Ectodermal cell (in vitro differentiated cells): ENCODE measurements at regions not wholly inside any gene's neighbourhood (a gene's known extent, or its start where the extent isn't known, plus 50 kb on each side); places are given as distances from the start of the nearest gene placed in this dataset.

Experiments used
- H3K27ac ChIP-seq: 2 replicates; pipeline ENCODE4 v1.7.0; 2013; ENCODE audit warnings: mild to moderate bottlenecking, low read depth, low read length; ENCODE audit not compliant: insufficient read depth, poor library complexity, severe bottlenecking
- H3K27me3 ChIP-seq: 2 replicates; pipeline ENCODE4 v1.7.0; 2013; ENCODE audit warnings: mild to moderate bottlenecking, low read length; ENCODE audit not compliant: insufficient read depth, control insufficient read depth, poor library complexity, severe bottlenecking
- H3K36me3 ChIP-seq: one replicate; pipeline ENCODE4 v1.7.0; 2013; ENCODE audit warnings: low read length; ENCODE audit not compliant: control insufficient read depth, insufficient read depth
- H3K4me1 ChIP-seq: one replicate; pipeline ENCODE4 v1.7.0; 2013; ENCODE audit warnings: low read length; ENCODE audit not compliant: control insufficient read depth, insufficient read depth
- H3K4me3 ChIP-seq: 2 replicates; pipeline ENCODE4 v1.7.0; 2013; ENCODE audit warnings: low read depth, low read length, control low read depth; ENCODE audit not compliant: insufficient read depth
- H3K9me3 ChIP-seq: 2 replicates; pipeline ENCODE4 v1.7.0; 2013; ENCODE audit warnings: mild to moderate bottlenecking, low read length, moderate library complexity; ENCODE audit not compliant: control insufficient read depth
- WGBS, 2 experiments: methylation state at CpG; one replicate each; pipeline ENCODE4 v1.1.7; 2013; ENCODE audit warnings: missing lambda C conversion rate in 2 of 2; 5-methylcytosine and 5-hydroxymethylcytosine counted together

DNA sequence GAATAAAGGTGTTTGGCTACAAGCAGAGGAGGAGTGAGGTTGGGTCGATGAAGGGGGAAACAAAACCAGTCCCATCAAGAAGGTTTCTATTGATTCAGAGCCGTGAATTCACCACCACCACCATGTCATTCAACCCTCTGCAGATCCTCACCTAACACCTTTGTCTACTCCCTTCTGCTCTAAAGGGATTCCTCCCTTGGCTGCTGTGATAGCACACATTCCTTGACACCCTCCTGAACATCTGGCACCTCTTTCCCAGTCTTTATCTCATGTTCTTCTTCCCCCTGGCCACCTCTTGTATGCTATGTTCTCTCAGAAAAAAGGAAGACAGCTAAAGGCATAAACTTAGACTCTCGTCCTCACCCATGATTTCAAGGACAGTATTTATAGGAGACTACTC is 318.0 kb downstream of the GPAM start:
- 84 to 87% methylated on average over 3 of the region's 3 CpGs for WGBS, 2 experiments
- H3K9me3 ChIP-seq, result no peaks in the 10 kb centered on the region
- no peaks in the 10 kb centered on the region for H3K4me1 ChIP-seq

DNA sequence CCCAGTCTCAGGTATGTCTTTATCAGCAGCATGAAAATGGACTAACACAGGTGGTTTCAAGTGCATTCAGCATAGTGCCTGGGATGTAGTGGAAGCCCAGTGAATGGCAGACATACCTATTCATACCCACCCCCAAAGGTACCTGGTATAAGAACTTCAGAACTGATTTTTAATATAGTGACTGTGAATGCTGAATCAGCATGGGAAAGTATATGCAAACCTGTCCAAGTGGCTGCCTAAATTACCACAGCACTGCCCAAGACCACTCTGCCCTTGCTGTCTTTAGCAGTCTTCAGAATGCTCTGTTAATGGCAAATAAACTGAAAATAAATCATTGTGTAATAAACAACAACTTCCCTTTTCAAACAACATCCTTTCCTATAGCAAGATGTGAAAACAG is 312.1 kb downstream of the GPAM start:
- no peak overlapping the region for H3K27ac ChIP-seq
- no peak overlapping the region for H3K4me3 ChIP-seq
- no peaks in the 10 kb centered on the region for H3K36me3 ChIP-seq
- H3K4me1 ChIP-seq, result no peaks in the 10 kb centered on the region
- no peaks in the 10 kb centered on the region for H3K9me3 ChIP-seq
- H3K27me3 ChIP-seq, result no peaks in the 10 kb centered on the region

More for the DNA sequence above, 318.0 kb downstream of the GPAM start:
- H3K36me3 ChIP-seq, result no peaks in the 10 kb centered on the region
- H3K4me3 ChIP-seq, result no peak overlapping the region
- no peaks in the 10 kb centered on the region for H3K27me3 ChIP-seq
- H3K27ac ChIP-seq, result no peak overlapping the region

DNA sequence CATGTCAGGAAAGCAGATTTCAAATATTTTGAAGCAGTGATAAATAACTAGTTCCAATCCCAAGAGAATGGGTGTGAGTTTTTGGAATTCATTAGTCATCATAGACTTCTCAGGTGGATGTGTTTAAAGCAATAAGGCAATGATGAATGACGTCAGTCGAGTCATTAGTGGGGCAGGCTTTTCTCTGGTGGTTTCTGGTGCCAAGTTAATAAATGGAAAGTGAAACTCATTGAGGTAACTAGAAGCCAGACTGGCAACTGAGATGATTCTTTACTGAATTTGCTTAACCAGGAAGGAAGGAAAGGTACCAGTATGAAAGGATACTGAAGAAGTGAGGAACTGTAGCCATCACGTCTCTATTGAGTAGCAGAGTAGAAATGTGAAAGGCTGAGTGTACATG is 311.0 kb downstream of the GPAM start:
- 83 to 84% methylated on average over 3 of the region's 3 CpGs for WGBS, 2 experiments
- H3K36me3 ChIP-seq, result no peaks in the 10 kb centered on the region

GRCh38 chr10:111873041-111873440 is 310.5 kb downstream of the GPAM start:
- H3K4me3 ChIP-seq, result no peak overlapping the region
- H3K27ac ChIP-seq, result no peak overlapping the region
- 97 to 99% methylated on average over 4 of the region's 4 CpGs for WGBS, 2 experiments
- no peaks in the 10 kb centered on the region for H3K27me3 ChIP-seq
- H3K4me1 ChIP-seq, result no peaks in the 10 kb centered on the region
- no peaks in the 10 kb centered on the region for H3K9me3 ChIP-seq
- H3K36me3 ChIP-seq, result no peaks in the 10 kb centered on the region

More for the DNA sequence above, 311.0 kb downstream of the GPAM start:
- Histone ChIP-seq H3K27me3 (no peaks in the 10 kb centered on the region), H3K27ac (no peak overlapping the region), H3K9me3 (no peaks in the 10 kb centered on the region), H3K4me3 (no peak overlapping the region), H3K4me1 (no peaks in the 10 kb centered on the region)

- Histone ChIP-seq H3K36me3 (no peaks in the 10 kb centered on the region), H3K9me3 (no peaks in the 10 kb centered on the region), H3K27ac (no peak overlapping the region), H3K4me3 (no peak overlapping the region), H3K27me3 (no peaks in the 10 kb centered on the region), H3K4me1 (no peaks in the 10 kb centered on the region)
- WGBS, 2 experiments, result 95% methylated on average over 7 of the region's 7 CpGs
Observed at GRCh38 chr10:111873621-111874135, 309.9 kb downstream of the GPAM start.

DNA sequence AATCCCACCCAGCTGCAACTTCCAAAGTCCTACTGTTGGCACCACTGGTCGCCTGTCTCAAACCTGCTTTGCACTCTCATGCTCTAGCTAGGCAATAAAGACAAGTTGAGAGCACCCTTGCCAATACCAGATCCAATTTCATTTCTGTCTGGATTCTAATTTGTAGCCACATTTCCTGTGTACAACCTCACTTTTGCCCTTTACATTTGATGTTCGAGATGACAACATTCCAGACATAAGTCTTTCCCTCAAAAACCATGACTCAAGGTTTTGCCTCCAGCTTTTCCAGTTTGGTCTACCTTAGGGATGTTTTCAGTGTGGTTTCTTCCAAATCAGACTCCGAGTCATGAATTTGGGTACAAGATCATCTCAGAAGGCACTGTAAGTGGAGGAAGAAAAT is 309.0 kb downstream of the GPAM start:
- Histone ChIP-seq H3K9me3 (no peaks in the 10 kb centered on the region), H3K4me3 (no peak overlapping the region), H3K36me3 (no peaks in the 10 kb centered on the region), H3K27ac (no peak overlapping the region), H3K4me1 (no peaks in the 10 kb centered on the region), H3K27me3 (no peaks in the 10 kb centered on the region)
- 91 to 94% methylated on average over 3 of the region's 3 CpGs for WGBS, 2 experiments

DNA sequence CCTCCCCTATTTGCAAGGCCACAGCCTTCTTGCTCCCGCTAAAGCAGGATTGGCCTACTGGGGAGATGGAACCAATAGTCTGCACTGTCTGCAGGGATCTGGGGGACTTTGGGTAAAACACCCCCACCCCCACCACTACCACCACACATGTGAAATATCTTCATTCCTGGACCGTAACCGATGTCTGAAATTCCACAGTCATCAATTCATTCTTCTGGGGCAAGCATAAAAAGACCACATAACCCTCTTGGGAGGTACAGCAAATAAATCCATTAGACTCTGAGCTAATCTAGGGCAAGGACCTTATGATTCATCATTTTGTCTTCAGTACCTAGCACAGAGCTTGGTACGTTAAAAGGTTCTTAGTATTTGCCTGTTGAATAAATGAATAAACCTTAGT is 307.8 kb downstream of the GPAM start:
- no peak overlapping the region for H3K4me3 ChIP-seq
- whole genome bisulfite sequencing, 2 experiments, result 89 to 93% methylated on average over 2 to 3 of the region's 4 CpGs
- H3K27ac ChIP-seq, result no peak overlapping the region
- H3K9me3 ChIP-seq, result no peaks in the 10 kb centered on the region
- H3K36me3 ChIP-seq, result no peaks in the 10 kb centered on the region
- no peaks in the 10 kb centered on the region for H3K4me1 ChIP-seq
- H3K27me3 ChIP-seq, result no peaks in the 10 kb centered on the region

DNA sequence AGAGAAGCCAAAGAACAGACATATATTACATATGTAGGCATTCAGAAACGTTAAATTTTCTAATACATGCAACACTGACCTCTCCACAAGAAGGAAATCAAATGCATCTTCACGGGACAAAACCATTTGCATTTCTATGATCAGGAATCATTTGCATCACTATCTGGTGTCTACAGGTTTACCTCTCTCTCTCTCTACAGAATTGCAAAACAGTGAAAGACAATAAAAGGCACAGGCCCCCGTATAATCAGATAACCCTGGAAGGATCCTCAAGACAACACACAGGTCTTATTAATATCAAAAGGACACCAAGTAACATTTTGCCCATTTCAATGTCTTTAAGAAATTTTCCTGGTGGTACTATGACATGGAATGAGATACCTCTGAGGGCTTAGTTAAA is 306.3 kb downstream of the GPAM start:
- Histone ChIP-seq H3K27me3 (no peaks in the 10 kb centered on the region), H3K27ac (no peak overlapping the region), H3K4me3 (no peak overlapping the region), H3K36me3 (no peaks in the 10 kb centered on the region), H3K4me1 (no peaks in the 10 kb centered on the region), H3K9me3 (no peaks in the 10 kb centered on the region)
- WGBS, 2 experiments, result 49 to 52% methylated on average over 3 of the region's 3 CpGs

DNA sequence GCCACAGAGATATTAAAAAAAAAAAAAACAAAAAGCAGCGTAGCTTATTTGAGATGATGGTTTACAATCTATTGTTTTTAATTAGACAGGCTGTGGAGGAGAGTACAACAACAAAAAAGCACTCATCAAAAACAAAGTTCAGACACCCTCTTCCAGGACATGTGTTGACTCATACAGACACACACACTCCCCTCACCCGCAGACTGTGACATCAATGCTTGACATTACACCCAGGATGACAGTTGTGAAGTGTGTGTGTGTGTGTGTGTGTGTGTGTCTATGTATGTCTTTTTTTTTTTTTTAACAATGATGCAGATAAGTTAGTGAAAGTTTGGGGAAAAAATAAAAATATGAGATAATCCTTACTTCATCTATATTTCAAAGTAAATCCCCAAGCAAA is 303.6 kb downstream of the GPAM start:
- no peak overlapping the region for H3K27ac ChIP-seq

GRCh38 chr10:111885046-111885445 is 298.5 kb downstream of the GPAM start:
- Histone ChIP-seq H3K4me1 (no peaks in the 10 kb centered on the region), H3K9me3 (no peaks in the 10 kb centered on the region), H3K27me3 (no peaks in the 10 kb centered on the region), H3K27ac (no peak overlapping the region), H3K4me3 (no peak overlapping the region), H3K36me3 (no peaks in the 10 kb centered on the region)
- 84 to 100% methylated on average over 1 of the region's 1 CpG for WGBS, 2 experiments

More for the DNA sequence above, 303.6 kb downstream of the GPAM start:
- H3K27me3 ChIP-seq, result no peaks in the 10 kb centered on the region
- H3K4me1 ChIP-seq, result no peaks in the 10 kb centered on the region
- WGBS, 2 experiments, result 83% methylated on average over 1 of the region's 2 CpGs; no CpG with 5 or more reads in 1 of the 2 experiments
- H3K36me3 ChIP-seq, result no peaks in the 10 kb centered on the region
- H3K4me3 ChIP-seq, result no peak overlapping the region
- H3K9me3 ChIP-seq, result no peaks in the 10 kb centered on the region

- Histone ChIP-seq H3K27me3 (no peaks in the 10 kb centered on the region), H3K36me3 (no peaks in the 10 kb centered on the region), H3K27ac (no peak overlapping the region), H3K9me3 (no peaks in the 10 kb centered on the region), H3K4me1 (no peaks in the 10 kb centered on the region), H3K4me3 (no peak overlapping the region)
- 94% methylated on average over 6 of the region's 6 CpGs for WGBS, 2 experiments
Observed at GRCh38 chr10:111885919-111886318, 297.6 kb downstream of the GPAM start.
